ENCODE measurements at regions not wholly inside any gene's neighbourhood (a gene's known extent, or its start where the extent isn't known, plus 50 kb on each side); places are given as distances from the start of the nearest gene placed in this dataset.

- H3K27me3 ChIP-seq (ENCODE audit: control insufficient read depth, insufficient read depth, low read length, poor library complexity, severe bottlenecking) = peaks cover 21% of the 10 kb centered on the region
- no peak overlapping the region for H3K27ac ChIP-seq (ENCODE audit: insufficient read depth, low read depth, low read length, poor library complexity, severe bottlenecking)
- no peaks in the 10 kb centered on the region for H3K36me3 ChIP-seq (ENCODE audit: control insufficient read depth, insufficient read depth, low read length)
- no peak overlapping the region for H3K4me3 ChIP-seq (ENCODE audit: insufficient read depth, low read depth, low read length)
- 90 to 95% methylated on average over 1 of the region's 1 CpG for WGBS, 2 experiments
- no peaks in the 10 kb centered on the region for H3K4me1 ChIP-seq (ENCODE audit: control insufficient read depth, insufficient read depth, low read length)
- no peaks in the 10 kb centered on the region for H3K9me3 ChIP-seq (ENCODE audit: control insufficient read depth, low read length)
Measured at GRCh38 chr7:54333952-54334351, 208.2 kb upstream of the VSTM2A start.

GRCh38 chr7:54336800-54337199 lies 205.4 kb upstream of the VSTM2A start:
- Histone ChIP-seq H3K4me1 (ENCODE audit: control insufficient read depth, insufficient read depth, low read length) (no peaks in the 10 kb centered on the region), H3K36me3 (ENCODE audit: control insufficient read depth, insufficient read depth, low read length) (no peaks in the 10 kb centered on the region), H3K27ac (ENCODE audit: insufficient read depth, low read depth, low read length, poor library complexity, severe bottlenecking) (no peak overlapping the region), H3K27me3 (ENCODE audit: control insufficient read depth, insufficient read depth, low read length, poor library complexity, severe bottlenecking) (peaks cover 7% of the 10 kb centered on the region), H3K9me3 (ENCODE audit: control insufficient read depth, low read length) (no peaks in the 10 kb centered on the region), H3K4me3 (ENCODE audit: insufficient read depth, low read depth, low read length) (no peak overlapping the region)
- WGBS, 2 experiments = 100% methylated on average over 1 of the region's 2 CpGs; no CpG with 5 or more reads in 1 of the 2 experiments

GRCh38 chr7:54337466-54337865 lies 204.7 kb upstream of the VSTM2A start:
- no peaks in the 10 kb centered on the region for H3K4me1 ChIP-seq (ENCODE audit: control insufficient read depth, insufficient read depth, low read length)
- no peak overlapping the region for H3K27ac ChIP-seq (ENCODE audit: insufficient read depth, low read depth, low read length, poor library complexity, severe bottlenecking)
- H3K4me3 ChIP-seq (ENCODE audit: insufficient read depth, low read depth, low read length) = no peak overlapping the region
- 94 to 100% methylated on average over 2 of the region's 2 CpGs for WGBS, 2 experiments
- peaks cover under 1% of the 10 kb centered on the region for H3K27me3 ChIP-seq (ENCODE audit: control insufficient read depth, insufficient read depth, low read length, poor library complexity, severe bottlenecking)
- H3K36me3 ChIP-seq (ENCODE audit: control insufficient read depth, insufficient read depth, low read length) = no peaks in the 10 kb centered on the region
- H3K9me3 ChIP-seq (ENCODE audit: control insufficient read depth, low read length) = no peaks in the 10 kb centered on the region

GRCh38 chr7:54338319-54338718 lies 203.9 kb upstream of the VSTM2A start:
- 78 to 87% methylated on average over 2 of the region's 3 CpGs for WGBS, 2 experiments
- Histone ChIP-seq H3K27ac (ENCODE audit: insufficient read depth, low read depth, low read length, poor library complexity, severe bottlenecking) (no peak overlapping the region), H3K4me1 (ENCODE audit: control insufficient read depth, insufficient read depth, low read length) (no peaks in the 10 kb centered on the region), H3K36me3 (ENCODE audit: control insufficient read depth, insufficient read depth, low read length) (no peaks in the 10 kb centered on the region), H3K9me3 (ENCODE audit: control insufficient read depth, low read length) (no peaks in the 10 kb centered on the region), H3K27me3 (ENCODE audit: control insufficient read depth, insufficient read depth, low read length, poor library complexity, severe bottlenecking) (no peaks in the 10 kb centered on the region), H3K4me3 (ENCODE audit: insufficient read depth, low read depth, low read length) (no peak overlapping the region)

GRCh38 chr7:54339073-54339472 lies 203.1 kb upstream of the VSTM2A start:
- H3K4me1 ChIP-seq (ENCODE audit: control insufficient read depth, insufficient read depth, low read length) = no peaks in the 10 kb centered on the region

GRCh38 chr7:54342458-54342857 lies 199.7 kb upstream of the VSTM2A start:
- Histone ChIP-seq H3K27ac (ENCODE audit: insufficient read depth, low read depth, low read length, poor library complexity, severe bottlenecking) (no peak overlapping the region), H3K4me3 (ENCODE audit: insufficient read depth, low read depth, low read length) (no peak overlapping the region), H3K27me3 (ENCODE audit: control insufficient read depth, insufficient read depth, low read length, poor library complexity, severe bottlenecking) (no peaks in the 10 kb centered on the region), H3K4me1 (ENCODE audit: control insufficient read depth, insufficient read depth, low read length) (no peaks in the 10 kb centered on the region), H3K36me3 (ENCODE audit: control insufficient read depth, insufficient read depth, low read length) (no peaks in the 10 kb centered on the region), H3K9me3 (ENCODE audit: control insufficient read depth, low read length) (no peaks in the 10 kb centered on the region)

More at GRCh38 chr7:54339073-54339472, 203.1 kb upstream of the VSTM2A start:
- no peaks in the 10 kb centered on the region for H3K36me3 ChIP-seq (ENCODE audit: control insufficient read depth, insufficient read depth, low read length)
- no peak overlapping the region for H3K27ac ChIP-seq (ENCODE audit: insufficient read depth, low read depth, low read length, poor library complexity, severe bottlenecking)
- H3K9me3 ChIP-seq (ENCODE audit: control insufficient read depth, low read length) = no peaks in the 10 kb centered on the region
- H3K27me3 ChIP-seq (ENCODE audit: control insufficient read depth, insufficient read depth, low read length, poor library complexity, severe bottlenecking) = no peaks in the 10 kb centered on the region
- 96% methylated on average over 4 of the region's 4 CpGs for WGBS, 2 experiments
- H3K4me3 ChIP-seq (ENCODE audit: insufficient read depth, low read depth, low read length) = no peak overlapping the region

- no peaks in the 10 kb centered on the region for H3K4me1 ChIP-seq (ENCODE audit: control insufficient read depth, insufficient read depth, low read length)
- no peaks in the 10 kb centered on the region for H3K9me3 ChIP-seq (ENCODE audit: control insufficient read depth, low read length)
- no peak overlapping the region for H3K27ac ChIP-seq (ENCODE audit: insufficient read depth, low read depth, low read length, poor library complexity, severe bottlenecking)
- WGBS, 2 experiments = 95 to 96% methylated on average over 9 of the region's 9 CpGs
- no peak overlapping the region for H3K4me3 ChIP-seq (ENCODE audit: insufficient read depth, low read depth, low read length)
- no peaks in the 10 kb centered on the region for H3K27me3 ChIP-seq (ENCODE audit: control insufficient read depth, insufficient read depth, low read length, poor library complexity, severe bottlenecking)
- H3K36me3 ChIP-seq (ENCODE audit: control insufficient read depth, insufficient read depth, low read length) = no peaks in the 10 kb centered on the region
Measured at GRCh38 chr7:54343511-54343910, 198.7 kb upstream of the VSTM2A start.

GRCh38 chr7:54345746-54346145 lies 196.4 kb upstream of the VSTM2A start:
- Histone ChIP-seq H3K27me3 (ENCODE audit: control insufficient read depth, insufficient read depth, low read length, poor library complexity, severe bottlenecking) (no peaks in the 10 kb centered on the region), H3K4me1 (ENCODE audit: control insufficient read depth, insufficient read depth, low read length) (no peaks in the 10 kb centered on the region), H3K36me3 (ENCODE audit: control insufficient read depth, insufficient read depth, low read length) (no peaks in the 10 kb centered on the region), H3K27ac (ENCODE audit: insufficient read depth, low read depth, low read length, poor library complexity, severe bottlenecking) (no peak overlapping the region), H3K4me3 (ENCODE audit: insufficient read depth, low read depth, low read length) (no peak overlapping the region), H3K9me3 (ENCODE audit: control insufficient read depth, low read length) (no peaks in the 10 kb centered on the region)
- WGBS, 2 experiments = 84 to 92% methylated on average over 1 of the region's 1 CpG

GRCh38 chr7:54349229-54349628 lies 192.9 kb upstream of the VSTM2A start:
- Histone ChIP-seq H3K27ac (ENCODE audit: insufficient read depth, low read depth, low read length, poor library complexity, severe bottlenecking) (no peak overlapping the region), H3K4me1 (ENCODE audit: control insufficient read depth, insufficient read depth, low read length) (no peaks in the 10 kb centered on the region), H3K36me3 (ENCODE audit: control insufficient read depth, insufficient read depth, low read length) (no peaks in the 10 kb centered on the region), H3K27me3 (ENCODE audit: control insufficient read depth, insufficient read depth, low read length, poor library complexity, severe bottlenecking) (no peaks in the 10 kb centered on the region), H3K9me3 (ENCODE audit: control insufficient read depth, low read length) (no peaks in the 10 kb centered on the region), H3K4me3 (ENCODE audit: insufficient read depth, low read depth, low read length) (no peak overlapping the region)
- 94 to 95% methylated on average over 3 of the region's 3 CpGs for WGBS, 2 experiments

GRCh38 chr7:54354436-54354835 lies 187.7 kb upstream of the VSTM2A start:
- 94 to 98% methylated on average over 7 to 8 of the region's 8 CpGs for WGBS, 2 experiments
- H3K36me3 ChIP-seq (ENCODE audit: control insufficient read depth, insufficient read depth, low read length) = no peaks in the 10 kb centered on the region
- no peak overlapping the region for H3K4me3 ChIP-seq (ENCODE audit: insufficient read depth, low read depth, low read length)
- no peaks in the 10 kb centered on the region for H3K4me1 ChIP-seq (ENCODE audit: control insufficient read depth, insufficient read depth, low read length)
- H3K27me3 ChIP-seq (ENCODE audit: control insufficient read depth, insufficient read depth, low read length, poor library complexity, severe bottlenecking) = no peaks in the 10 kb centered on the region
- H3K27ac ChIP-seq (ENCODE audit: insufficient read depth, low read depth, low read length, poor library complexity, severe bottlenecking) = no peak overlapping the region
- H3K9me3 ChIP-seq (ENCODE audit: control insufficient read depth, low read length) = no peaks in the 10 kb centered on the region

- Histone ChIP-seq H3K4me3 (ENCODE audit: insufficient read depth, low read depth, low read length) (no peak overlapping the region), H3K27me3 (ENCODE audit: control insufficient read depth, insufficient read depth, low read length, poor library complexity, severe bottlenecking) (no peaks in the 10 kb centered on the region), H3K9me3 (ENCODE audit: control insufficient read depth, low read length) (no peaks in the 10 kb centered on the region), H3K36me3 (ENCODE audit: control insufficient read depth, insufficient read depth, low read length) (no peaks in the 10 kb centered on the region), H3K27ac (ENCODE audit: insufficient read depth, low read depth, low read length, poor library complexity, severe bottlenecking) (no peak overlapping the region), H3K4me1 (ENCODE audit: control insufficient read depth, insufficient read depth, low read length) (no peaks in the 10 kb centered on the region)
- WGBS, 2 experiments = 94 to 100% methylated on average over 1 of the region's 1 CpG
Measured at GRCh38 chr7:54355842-54356241, 186.3 kb upstream of the VSTM2A start.

Data from ectodermal cell (in vitro differentiated cells).